Liver (tissue), 8 donors: ENCODE measurements at regions not wholly inside any gene's neighbourhood (a gene's known extent, or its start where the extent isn't known, plus 50 kb on each side); places are given as distances from the start of the nearest gene placed in this dataset.

Experiments
- DNase-seq: peaks from one replicate; pipeline ENCODE4 v3.0.0-alpha.2; 2017; ENCODE audit warnings: low spot score
- H3K27ac ChIP-seq, 2 donors: one replicate each; pipeline ENCODE4 v1.7.0; 2013; ENCODE audit warnings: inconsistent platforms in 2 of 2, low read length in 2 of 2, control low read depth in 1 of 2, low read depth in 1 of 2, mild to moderate bottlenecking in 1 of 2
- H3K27me3 ChIP-seq, 4 donors: one replicate each; pipeline versions ENCODE4 v1.6.1 to v1.7.0; 2013; ENCODE audit warnings: low read length in 3 of 4, inconsistent platforms in 1 of 4, mild to moderate bottlenecking in 1 of 4, moderate library complexity in 1 of 4; ENCODE audit not compliant: control insufficient read depth in 4 of 4, insufficient read depth in 4 of 4
- H3K36me3 ChIP-seq, 4 donors: one replicate each; pipeline versions ENCODE4 v1.6.1 to v1.7.0; 2013; ENCODE audit warnings: low read length in 3 of 4, mild to moderate bottlenecking in 3 of 4, low read depth in 1 of 4, moderate library complexity in 1 of 4; ENCODE audit not compliant: control insufficient read depth in 4 of 4, insufficient read depth in 3 of 4
- H3K4me1 ChIP-seq, 4 donors: one replicate each; pipeline versions ENCODE4 v1.6.1 to v1.7.0; 2013; ENCODE audit warnings: low read length in 3 of 4, mild to moderate bottlenecking in 3 of 4, moderate library complexity in 1 of 4; ENCODE audit not compliant: control insufficient read depth in 4 of 4, insufficient read depth in 4 of 4
- H3K4me3 ChIP-seq, 3 donors: one replicate each; pipeline versions ENCODE4 v1.6.1 to v1.7.0; 2013; ENCODE audit warnings: low read length in 3 of 3, control low read depth in 1 of 3, low read depth in 1 of 3, mild to moderate bottlenecking in 1 of 3
- H3K9ac ChIP-seq, 2 donors: one replicate each; pipeline ENCODE4 v1.7.0; 2013; ENCODE audit warnings: low read length in 2 of 2, mild to moderate bottlenecking in 2 of 2, moderate library complexity in 2 of 2, control low read depth in 1 of 2, low read depth in 1 of 2
- H3K9me3 ChIP-seq, 4 donors: one replicate each; pipeline versions ENCODE4 v1.6.1 to v1.7.0; 2013; ENCODE audit warnings: low read length in 3 of 4; ENCODE audit not compliant: control insufficient read depth in 4 of 4
- EGR1 ChIP-seq, 2 donors: IDR thresholded peaks; 2 replicates each; pipeline ENCODE4 v1.6.1; 2016 to 2018; ENCODE audit warnings: antibody characterized with exemption in 2 of 2, low read depth in 2 of 2
- FOXA1 ChIP-seq: IDR thresholded peaks from 2 replicates; pipeline ENCODE4 v1.6.1; 2016; ENCODE audit warnings: antibody characterized with exemption
- GABPA ChIP-seq, 2 donors: IDR thresholded peaks in 1 of 2; conservative IDR thresholded peaks in 1 of 2; 2 replicates each; pipeline ENCODE4 v1.6.1; 2016; ENCODE audit warnings: antibody characterized with exemption in 2 of 2, mild to moderate bottlenecking in 1 of 2, moderate library complexity in 1 of 2
- HNF4A ChIP-seq, 2 donors: conservative IDR thresholded peaks; 2 replicates each; pipeline ENCODE4 v1.6.1; 2016; ENCODE audit warnings: antibody characterized with exemption in 2 of 2, mild to moderate bottlenecking in 2 of 2
- JUND ChIP-seq, 2 donors: IDR thresholded peaks; 2 replicates each; pipeline ENCODE4 v1.6.1; 2016; ENCODE audit warnings: antibody characterized with exemption in 2 of 2
- NR2F2 ChIP-seq: IDR thresholded peaks from 2 replicates; pipeline ENCODE4 v1.6.1; 2016; ENCODE audit warnings: antibody characterized with exemption
- RAD21 ChIP-seq, 2 donors: IDR thresholded peaks; 2 replicates each; pipeline ENCODE4 v1.6.1; 2016; ENCODE audit warnings: antibody characterized with exemption in 2 of 2, mild to moderate bottlenecking in 2 of 2
- RXRA ChIP-seq, 2 donors: IDR thresholded peaks; 2 replicates each; pipeline ENCODE4 v1.6.1; 2017 to 2018; ENCODE audit warnings: antibody characterized with exemption in 2 of 2, mild to moderate bottlenecking in 1 of 2
- SP1 ChIP-seq: IDR thresholded peaks from 2 replicates; pipeline ENCODE4 v1.6.1; 2018; ENCODE audit warnings: antibody characterized with exemption, mild to moderate bottlenecking
- TAF1 ChIP-seq: conservative IDR thresholded peaks from 2 replicates; pipeline ENCODE4 v1.6.1; 2016; ENCODE audit warnings: antibody characterized with exemption, mild to moderate bottlenecking
- WGBS: extraction: QIAGEN DNeasy Blood & Tissue Kit; methylation state at CpG from one replicate; pipeline ENCODE4 v1.1.7; 2013; 5-methylcytosine and 5-hydroxymethylcytosine counted together
- TF ChIP-seq, protein P1 (sequence below): IDR thresholded peaks from 2 replicates; pipeline ENCODE4 v1.6.1; 2016; ENCODE audit warnings: antibody characterized with exemption
- TF ChIP-seq, protein P2 (sequence below): fragments of 150-350 bp; IDR thresholded peaks from 2 replicates; pipeline ENCODE4 v1.5.1; 2017; ENCODE audit warnings: improper control_type of control experiment, low read depth, low read length; ENCODE audit not compliant: missing input control
- TF ChIP-seq, protein P3 (sequence below): IDR thresholded peaks from 2 replicates; pipeline ENCODE4 v1.6.1; 2016; ENCODE audit warnings: antibody characterized with exemption
- TF ChIP-seq, protein P4 (sequence below): IDR thresholded peaks from 2 replicates; pipeline ENCODE4 v1.6.1; 2016; ENCODE audit warnings: antibody characterized with exemption
- TF ChIP-seq, protein P5 (sequence below): IDR thresholded peaks from 2 replicates; pipeline ENCODE4 v1.6.1; 2016; ENCODE audit warnings: antibody characterized with exemption, mild to moderate bottlenecking
- donor health status: healthy.
- donor health status: healthy.
- donor health status: healthy.
- donor health status: healthy.
- donor health status: healthy.

DNA sequence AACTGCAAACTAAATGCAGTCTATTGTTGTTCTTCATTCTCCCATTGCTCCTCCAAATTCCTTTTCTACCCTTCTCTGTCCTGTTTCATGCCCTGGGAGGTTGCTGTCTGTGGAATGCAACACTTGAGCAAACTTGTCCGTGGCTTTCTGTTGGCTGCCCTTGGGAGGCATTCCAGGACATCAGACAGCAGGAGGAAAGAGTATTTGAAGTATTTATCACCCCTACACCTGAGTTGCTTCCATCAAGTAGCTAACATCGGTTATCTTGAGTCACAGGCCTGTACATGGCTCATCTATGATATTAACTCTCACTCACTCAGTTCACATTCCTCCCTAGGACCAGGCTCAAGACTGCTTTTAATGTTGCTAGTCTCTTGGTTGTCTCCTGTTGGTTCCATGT lies 803.4 kb upstream of the CDH6 start:
- Histone ChIP-seq H3K9ac (no peak overlapping the region), H3K27me3 (no peaks in the 10 kb centered on the region), H3K27ac (no peak overlapping the region), H3K4me1 (no peaks in the 10 kb centered on the region), H3K9me3 (no peaks in the 10 kb centered on the region), H3K36me3 (no peaks in the 10 kb centered on the region), H3K4me3 (no peak overlapping the region)
- DNase-seq: no peak
- WGBS: 32% methylated on average over 2 of the region's 2 CpGs
- TF ChIP-seq SP1 (no peak), NR2F2 (no peak), TAF1 (no peak), HNF4A (conservative IDR thresholded peaks at IDR 0.05) (no peak)

DNA sequence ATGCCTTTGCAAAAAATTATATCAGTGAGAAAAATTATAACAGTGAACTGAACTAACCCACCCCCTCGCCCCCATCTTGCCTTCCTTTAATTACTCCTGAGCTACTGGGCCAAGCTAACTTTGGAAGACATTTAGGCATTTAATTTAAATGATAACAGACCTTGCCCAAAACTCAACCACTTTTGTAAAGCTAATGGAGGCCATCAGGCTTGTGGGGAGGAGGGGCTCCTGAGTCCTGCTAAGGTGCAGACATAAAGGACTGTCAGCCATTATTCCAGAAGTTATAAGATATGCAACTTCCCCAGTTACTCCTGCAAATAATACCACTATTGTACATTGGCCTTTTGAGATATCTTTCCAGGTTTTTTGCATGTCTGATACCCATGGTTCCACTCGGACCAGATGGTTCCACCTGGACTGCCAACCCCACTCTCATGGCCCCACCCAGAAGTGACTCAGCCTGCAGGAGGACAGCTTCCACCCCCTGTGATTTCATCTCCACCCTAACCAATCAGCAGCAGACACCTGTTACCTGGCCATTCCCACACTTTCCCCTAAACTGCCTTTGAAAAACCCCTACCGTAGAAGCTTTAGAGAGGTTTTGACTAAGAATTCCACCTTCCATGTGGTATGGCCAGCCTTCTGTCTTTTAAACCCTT lies 805.4 kb upstream of the CDH6 start:
- H3K9ac ChIP-seq: no peak overlapping the region
- H3K36me3 ChIP-seq: no peaks in the 10 kb centered on the region
- no peak overlapping the region for H3K4me3 ChIP-seq
- no peaks in the 10 kb centered on the region for H3K27me3 ChIP-seq
- no peaks in the 10 kb centered on the region for H3K4me1 ChIP-seq
- H3K9me3 ChIP-seq: no peaks in the 10 kb centered on the region
- no peak for DNase-seq
- H3K27ac ChIP-seq: no peak overlapping the region
- no peak for TF ChIP-seq TAF1
- TF ChIP-seq, protein P1, sequence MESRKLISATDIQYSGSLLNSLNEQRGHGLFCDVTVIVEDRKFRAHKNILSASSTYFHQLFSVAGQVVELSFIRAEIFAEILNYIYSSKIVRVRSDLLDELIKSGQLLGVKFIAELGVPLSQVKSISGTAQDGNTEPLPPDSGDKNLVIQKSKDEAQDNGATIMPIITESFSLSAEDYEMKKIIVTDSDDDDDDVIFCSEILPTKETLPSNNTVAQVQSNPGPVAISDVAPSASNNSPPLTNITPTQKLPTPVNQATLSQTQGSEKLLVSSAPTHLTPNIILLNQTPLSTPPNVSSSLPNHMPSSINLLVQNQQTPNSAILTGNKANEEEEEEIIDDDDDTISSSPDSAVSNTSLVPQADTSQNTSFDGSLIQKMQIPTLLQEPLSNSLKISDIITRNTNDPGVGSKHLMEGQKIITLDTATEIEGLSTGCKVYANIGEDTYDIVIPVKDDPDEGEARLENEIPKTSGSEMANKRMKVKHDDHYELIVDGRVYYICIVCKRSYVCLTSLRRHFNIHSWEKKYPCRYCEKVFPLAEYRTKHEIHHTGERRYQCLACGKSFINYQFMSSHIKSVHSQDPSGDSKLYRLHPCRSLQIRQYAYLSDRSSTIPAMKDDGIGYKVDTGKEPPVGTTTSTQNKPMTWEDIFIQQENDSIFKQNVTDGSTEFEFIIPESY: no peak
- no peak for TF ChIP-seq GABPA (IDR thresholded peaks at IDR 0.05 in 1 of 2, conservative IDR thresholded peaks at IDR 0.05 in 1 of 2)
- no peak for TF ChIP-seq NR2F2
- TF ChIP-seq RAD21 (IDR thresholded peaks at IDR 0.05): no peak
- TF ChIP-seq, protein P2, sequence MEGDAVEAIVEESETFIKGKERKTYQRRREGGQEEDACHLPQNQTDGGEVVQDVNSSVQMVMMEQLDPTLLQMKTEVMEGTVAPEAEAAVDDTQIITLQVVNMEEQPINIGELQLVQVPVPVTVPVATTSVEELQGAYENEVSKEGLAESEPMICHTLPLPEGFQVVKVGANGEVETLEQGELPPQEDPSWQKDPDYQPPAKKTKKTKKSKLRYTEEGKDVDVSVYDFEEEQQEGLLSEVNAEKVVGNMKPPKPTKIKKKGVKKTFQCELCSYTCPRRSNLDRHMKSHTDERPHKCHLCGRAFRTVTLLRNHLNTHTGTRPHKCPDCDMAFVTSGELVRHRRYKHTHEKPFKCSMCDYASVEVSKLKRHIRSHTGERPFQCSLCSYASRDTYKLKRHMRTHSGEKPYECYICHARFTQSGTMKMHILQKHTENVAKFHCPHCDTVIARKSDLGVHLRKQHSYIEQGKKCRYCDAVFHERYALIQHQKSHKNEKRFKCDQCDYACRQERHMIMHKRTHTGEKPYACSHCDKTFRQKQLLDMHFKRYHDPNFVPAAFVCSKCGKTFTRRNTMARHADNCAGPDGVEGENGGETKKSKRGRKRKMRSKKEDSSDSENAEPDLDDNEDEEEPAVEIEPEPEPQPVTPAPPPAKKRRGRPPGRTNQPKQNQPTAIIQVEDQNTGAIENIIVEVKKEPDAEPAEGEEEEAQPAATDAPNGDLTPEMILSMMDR: no peak
- TF ChIP-seq JUND (IDR thresholded peaks at IDR 0.05): no peak
- TF ChIP-seq, protein P3, sequence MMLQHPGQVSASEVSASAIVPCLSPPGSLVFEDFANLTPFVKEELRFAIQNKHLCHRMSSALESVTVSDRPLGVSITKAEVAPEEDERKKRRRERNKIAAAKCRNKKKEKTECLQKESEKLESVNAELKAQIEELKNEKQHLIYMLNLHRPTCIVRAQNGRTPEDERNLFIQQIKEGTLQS: no peak
- TF ChIP-seq EGR1 (IDR thresholded peaks at IDR 0.05; ENCODE audit: low read depth in 2 of 2): no peak
- TF ChIP-seq, protein P4, sequence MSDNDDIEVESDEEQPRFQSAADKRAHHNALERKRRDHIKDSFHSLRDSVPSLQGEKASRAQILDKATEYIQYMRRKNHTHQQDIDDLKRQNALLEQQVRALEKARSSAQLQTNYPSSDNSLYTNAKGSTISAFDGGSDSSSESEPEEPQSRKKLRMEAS: no peak
- TF ChIP-seq, protein P5, sequence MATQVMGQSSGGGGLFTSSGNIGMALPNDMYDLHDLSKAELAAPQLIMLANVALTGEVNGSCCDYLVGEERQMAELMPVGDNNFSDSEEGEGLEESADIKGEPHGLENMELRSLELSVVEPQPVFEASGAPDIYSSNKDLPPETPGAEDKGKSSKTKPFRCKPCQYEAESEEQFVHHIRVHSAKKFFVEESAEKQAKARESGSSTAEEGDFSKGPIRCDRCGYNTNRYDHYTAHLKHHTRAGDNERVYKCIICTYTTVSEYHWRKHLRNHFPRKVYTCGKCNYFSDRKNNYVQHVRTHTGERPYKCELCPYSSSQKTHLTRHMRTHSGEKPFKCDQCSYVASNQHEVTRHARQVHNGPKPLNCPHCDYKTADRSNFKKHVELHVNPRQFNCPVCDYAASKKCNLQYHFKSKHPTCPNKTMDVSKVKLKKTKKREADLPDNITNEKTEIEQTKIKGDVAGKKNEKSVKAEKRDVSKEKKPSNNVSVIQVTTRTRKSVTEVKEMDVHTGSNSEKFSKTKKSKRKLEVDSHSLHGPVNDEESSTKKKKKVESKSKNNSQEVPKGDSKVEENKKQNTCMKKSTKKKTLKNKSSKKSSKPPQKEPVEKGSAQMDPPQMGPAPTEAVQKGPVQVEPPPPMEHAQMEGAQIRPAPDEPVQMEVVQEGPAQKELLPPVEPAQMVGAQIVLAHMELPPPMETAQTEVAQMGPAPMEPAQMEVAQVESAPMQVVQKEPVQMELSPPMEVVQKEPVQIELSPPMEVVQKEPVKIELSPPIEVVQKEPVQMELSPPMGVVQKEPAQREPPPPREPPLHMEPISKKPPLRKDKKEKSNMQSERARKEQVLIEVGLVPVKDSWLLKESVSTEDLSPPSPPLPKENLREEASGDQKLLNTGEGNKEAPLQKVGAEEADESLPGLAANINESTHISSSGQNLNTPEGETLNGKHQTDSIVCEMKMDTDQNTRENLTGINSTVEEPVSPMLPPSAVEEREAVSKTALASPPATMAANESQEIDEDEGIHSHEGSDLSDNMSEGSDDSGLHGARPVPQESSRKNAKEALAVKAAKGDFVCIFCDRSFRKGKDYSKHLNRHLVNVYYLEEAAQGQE: no peak
- TF ChIP-seq FOXA1: no peak
- TF ChIP-seq RXRA (IDR thresholded peaks at IDR 0.05): no peak
- no peak for TF ChIP-seq SP1
- WGBS: 69% methylated on average over 3 of the region's 3 CpGs
